ENCODE measurements at regions not wholly inside any gene's neighbourhood (a gene's known extent, or its start where the extent isn't known, plus 50 kb on each side); places are given as distances from the start of the nearest gene placed in this dataset.

- no peak overlapping the region for H2AFZ ChIP-seq (ENCODE audit: low read length)
- H3K4me3 ChIP-seq (ENCODE audit: low read depth, low read length, poor library complexity, severe bottlenecking), result no peak overlapping the region
- H3K9ac ChIP-seq (ENCODE audit: low read length), result no peak overlapping the region
- no peaks in the 10 kb centered on the region for H4K20me1 ChIP-seq (ENCODE audit: insufficient read depth, low read length)
- H3K9me3 ChIP-seq (ENCODE audit: low read length), result no peaks in the 10 kb centered on the region
- TF ChIP-seq CTCF (IDR thresholded peaks at IDR 0.05; ENCODE audit: low read length) (no peak), EZH2 (IDR thresholded peaks at IDR 0.05; ENCODE audit: borderline replicate concordance, low read length) (no peak)
- no peak overlapping the region for H3K27ac ChIP-seq (ENCODE audit: low read depth, low read length, poor library complexity, severe bottlenecking)
- no peaks in the 10 kb centered on the region for H3K36me3 ChIP-seq (ENCODE audit: insufficient read depth, low read length)
- H3K27me3 ChIP-seq (ENCODE audit: insufficient read depth, low read length), result no peaks in the 10 kb centered on the region
- H3K4me2 ChIP-seq (ENCODE audit: low read length), result no peak overlapping the region
- H3K79me2 ChIP-seq (ENCODE audit: insufficient read depth, low read length), result no peaks in the 10 kb centered on the region
- H3K9me2 ChIP-seq (ENCODE audit: low read depth, low read length), result no peaks in the 10 kb centered on the region
- no peaks in the 10 kb centered on the region for H3F3A ChIP-seq (ENCODE audit: insufficient read depth, low read length)
- no peaks in the 10 kb centered on the region for H3K4me1 ChIP-seq (ENCODE audit: insufficient read depth, low read length, severe bottlenecking)
These were observed 106.8 kb upstream of the RAI2 start for GRCh38 chrX:17967888-17968287.

- Histone ChIP-seq H4K20me1 (ENCODE audit: insufficient read depth, low read length) (no peaks in the 10 kb centered on the region), H3K9me2 (ENCODE audit: low read depth, low read length) (no peaks in the 10 kb centered on the region), H2AFZ (ENCODE audit: low read length) (no peak overlapping the region), H3K4me2 (ENCODE audit: low read length) (no peak overlapping the region), H3K9me3 (ENCODE audit: low read length) (no peaks in the 10 kb centered on the region), H3K27me3 (ENCODE audit: insufficient read depth, low read length) (no peaks in the 10 kb centered on the region), H3K27ac (ENCODE audit: low read depth, low read length, poor library complexity, severe bottlenecking) (no peak overlapping the region), H3K36me3 (ENCODE audit: insufficient read depth, low read length) (no peaks in the 10 kb centered on the region), H3K9ac (ENCODE audit: low read length) (no peak overlapping the region), H3K79me2 (ENCODE audit: insufficient read depth, low read length) (no peaks in the 10 kb centered on the region), H3K4me3 (ENCODE audit: low read depth, low read length, poor library complexity, severe bottlenecking) (no peak overlapping the region), H3F3A (ENCODE audit: insufficient read depth, low read length) (no peaks in the 10 kb centered on the region), H3K4me1 (ENCODE audit: insufficient read depth, low read length, severe bottlenecking) (no peaks in the 10 kb centered on the region)
- TF ChIP-seq EZH2 (IDR thresholded peaks at IDR 0.05; ENCODE audit: borderline replicate concordance, low read length), result no peak
- no peak for TF ChIP-seq CTCF (IDR thresholded peaks at IDR 0.05; ENCODE audit: low read length)
These were observed 103.8 kb upstream of the RAI2 start for GRCh38 chrX:17964871-17965270.

GRCh38 chrX:17960891-17961290 is 99.8 kb upstream of the RAI2 start:
- no peaks in the 10 kb centered on the region for H3K36me3 ChIP-seq (ENCODE audit: insufficient read depth, low read length)
- H3K4me2 ChIP-seq (ENCODE audit: low read length), result no peak overlapping the region
- no peaks in the 10 kb centered on the region for H3K27me3 ChIP-seq (ENCODE audit: insufficient read depth, low read length)
- no peaks in the 10 kb centered on the region for H3K79me2 ChIP-seq (ENCODE audit: insufficient read depth, low read length)
- H3K4me1 ChIP-seq (ENCODE audit: insufficient read depth, low read length, severe bottlenecking), result no peaks in the 10 kb centered on the region
- H3F3A ChIP-seq (ENCODE audit: insufficient read depth, low read length), result no peaks in the 10 kb centered on the region
- H2AFZ ChIP-seq (ENCODE audit: low read length), result no peak overlapping the region
- no peaks in the 10 kb centered on the region for H3K9me3 ChIP-seq (ENCODE audit: low read length)
- H3K27ac ChIP-seq (ENCODE audit: low read depth, low read length, poor library complexity, severe bottlenecking), result no peak overlapping the region
- TF ChIP-seq CTCF (IDR thresholded peaks at IDR 0.05; ENCODE audit: low read length) (no peak), EZH2 (IDR thresholded peaks at IDR 0.05; ENCODE audit: borderline replicate concordance, low read length) (no peak)
- no peaks in the 10 kb centered on the region for H3K9me2 ChIP-seq (ENCODE audit: low read depth, low read length)
- no peaks in the 10 kb centered on the region for H4K20me1 ChIP-seq (ENCODE audit: insufficient read depth, low read length)
- no peak overlapping the region for H3K9ac ChIP-seq (ENCODE audit: low read length)
- no peak overlapping the region for H3K4me3 ChIP-seq (ENCODE audit: low read depth, low read length, poor library complexity, severe bottlenecking)

Measured in OCI-LY1 (cell line).